Uterus (tissue), 3 donors: ENCODE measurements at regions not wholly inside any gene's neighbourhood (a gene's known extent, or its start where the extent isn't known, plus 50 kb on each side); places are given as distances from the start of the nearest gene placed in this dataset.

Experiments
- DNase-seq, 2 donors: peaks; one replicate each; pipeline ENCODE4 v3.0.0-alpha.2; 2019 to 2020
- H3K27ac ChIP-seq, 2 donors: fragments of 200-600 bp; sonication (generic); 1 replicate in 1 of 2; 2 replicates in 1 of 2; pipeline ENCODE4 v1.5.1; 2016 to 2018
- H3K27me3 ChIP-seq, 2 donors: fragments of 200-600 bp; sonication (generic); one replicate each; pipeline ENCODE4 v1.5.1; 2018 to 2019; ENCODE audit warnings: control low read depth in 1 of 2
- H3K36me3 ChIP-seq, 2 donors: fragments of 200-600 bp; sonication (generic); one replicate each; pipeline ENCODE4 v1.5.1; 2019; ENCODE audit warnings: control low read depth in 1 of 2
- H3K4me1 ChIP-seq, 2 donors: fragments of 200-600 bp; sonication (generic); one replicate each; pipeline ENCODE4 v1.5.1; 2018 to 2019; ENCODE audit warnings: control low read depth in 1 of 2
- H3K4me3 ChIP-seq, 2 donors: fragments of 200-600 bp; sonication (generic); 1 replicate in 1 of 2; 2 replicates in 1 of 2; pipeline ENCODE4 v1.5.1; 2018 to 2019; ENCODE audit warnings: mild to moderate bottlenecking in 1 of 2
- H3K9me3 ChIP-seq, 2 donors: fragments of 200-600 bp; sonication (generic); one replicate each; pipeline ENCODE4 v1.5.1; 2019; ENCODE audit warnings: control low read depth in 1 of 2
- POLR2A ChIP-seq, 2 donors: fragments of 450-650 bp; IDR thresholded peaks; one replicate each; pipeline ENCODE4 v1.6.1; 2016; ENCODE audit warnings: antibody characterized with exemption in 2 of 2, mild to moderate bottlenecking in 1 of 2, moderate library complexity in 1 of 2
- intact Hi-C: fragments of 100-400 bp; cut with DNase I; formaldehyde crosslinking; loops from one replicate; pipeline ENCODE4 v1.15.1; 2023; ENCODE audit warnings: low total_unique reads
- TF ChIP-seq, protein P1 (sequence below), 4 experiments: fragments of 200-600 bp in 2 of 4; fragments of 450-650 bp in 2 of 4; sonication (generic) in 2 of 4; IDR thresholded peaks; one replicate each; pipeline ENCODE4 v1.5.1; 2016 to 2019; ENCODE audit warnings: antibody characterized with exemption in 4 of 4, mild to moderate bottlenecking in 2 of 4, moderate library complexity in 1 of 4
- donor health status: DM: yes; HTN: yes; CAD: no.

- no peak overlapping the region for H3K4me3 ChIP-seq
- TF ChIP-seq, protein P1, sequence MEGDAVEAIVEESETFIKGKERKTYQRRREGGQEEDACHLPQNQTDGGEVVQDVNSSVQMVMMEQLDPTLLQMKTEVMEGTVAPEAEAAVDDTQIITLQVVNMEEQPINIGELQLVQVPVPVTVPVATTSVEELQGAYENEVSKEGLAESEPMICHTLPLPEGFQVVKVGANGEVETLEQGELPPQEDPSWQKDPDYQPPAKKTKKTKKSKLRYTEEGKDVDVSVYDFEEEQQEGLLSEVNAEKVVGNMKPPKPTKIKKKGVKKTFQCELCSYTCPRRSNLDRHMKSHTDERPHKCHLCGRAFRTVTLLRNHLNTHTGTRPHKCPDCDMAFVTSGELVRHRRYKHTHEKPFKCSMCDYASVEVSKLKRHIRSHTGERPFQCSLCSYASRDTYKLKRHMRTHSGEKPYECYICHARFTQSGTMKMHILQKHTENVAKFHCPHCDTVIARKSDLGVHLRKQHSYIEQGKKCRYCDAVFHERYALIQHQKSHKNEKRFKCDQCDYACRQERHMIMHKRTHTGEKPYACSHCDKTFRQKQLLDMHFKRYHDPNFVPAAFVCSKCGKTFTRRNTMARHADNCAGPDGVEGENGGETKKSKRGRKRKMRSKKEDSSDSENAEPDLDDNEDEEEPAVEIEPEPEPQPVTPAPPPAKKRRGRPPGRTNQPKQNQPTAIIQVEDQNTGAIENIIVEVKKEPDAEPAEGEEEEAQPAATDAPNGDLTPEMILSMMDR (IDR thresholded peaks at IDR 0.05): no peak
- intact Hi-C loops: no loop called here
- no peaks in the 10 kb centered on the region for H3K36me3 ChIP-seq
- no peaks in the 10 kb centered on the region for H3K27me3 ChIP-seq
- no peaks in the 10 kb centered on the region for H3K4me1 ChIP-seq
- no peaks in the 10 kb centered on the region for H3K9me3 ChIP-seq
- no peak overlapping the region for H3K27ac ChIP-seq
- DNase-seq: no peak
Observed at GRCh38 chr2:236787885-236788284, 218.3 kb downstream of the ACKR3 start.

GRCh38 chr2:236790963-236791362, 221.3 kb downstream of the ACKR3 start:
- H3K4me3 ChIP-seq: no peak overlapping the region
- H3K9me3 ChIP-seq: no peaks in the 10 kb centered on the region
- no peaks in the 10 kb centered on the region for H3K27me3 ChIP-seq
- no peak for DNase-seq
- H3K27ac ChIP-seq: no peak overlapping the region
- intact Hi-C loops: no loop called here
- TF ChIP-seq, protein P1 (IDR thresholded peaks at IDR 0.05): no peak
- TF ChIP-seq POLR2A (IDR thresholded peaks at IDR 0.05): no peak
- H3K4me1 ChIP-seq: no peaks in the 10 kb centered on the region
- H3K36me3 ChIP-seq: no peaks in the 10 kb centered on the region

GRCh38 chr2:236793023-236794011, 223.7 kb downstream of the ACKR3 start:
- no peak for DNase-seq
- H3K27me3 ChIP-seq: no peaks in the 10 kb centered on the region
- no peaks in the 10 kb centered on the region for H3K9me3 ChIP-seq
- intact Hi-C loops: no loop called here
- H3K36me3 ChIP-seq: no peaks in the 10 kb centered on the region
- no peaks in the 10 kb centered on the region for H3K4me1 ChIP-seq
- peak overlapping the region in 1 of 2 donors; percentile 3 for H3K27ac ChIP-seq
- TF ChIP-seq, protein P1 (IDR thresholded peaks at IDR 0.05): no peak
- no peak for TF ChIP-seq POLR2A (IDR thresholded peaks at IDR 0.05)
- no peak overlapping the region for H3K4me3 ChIP-seq

DNA sequence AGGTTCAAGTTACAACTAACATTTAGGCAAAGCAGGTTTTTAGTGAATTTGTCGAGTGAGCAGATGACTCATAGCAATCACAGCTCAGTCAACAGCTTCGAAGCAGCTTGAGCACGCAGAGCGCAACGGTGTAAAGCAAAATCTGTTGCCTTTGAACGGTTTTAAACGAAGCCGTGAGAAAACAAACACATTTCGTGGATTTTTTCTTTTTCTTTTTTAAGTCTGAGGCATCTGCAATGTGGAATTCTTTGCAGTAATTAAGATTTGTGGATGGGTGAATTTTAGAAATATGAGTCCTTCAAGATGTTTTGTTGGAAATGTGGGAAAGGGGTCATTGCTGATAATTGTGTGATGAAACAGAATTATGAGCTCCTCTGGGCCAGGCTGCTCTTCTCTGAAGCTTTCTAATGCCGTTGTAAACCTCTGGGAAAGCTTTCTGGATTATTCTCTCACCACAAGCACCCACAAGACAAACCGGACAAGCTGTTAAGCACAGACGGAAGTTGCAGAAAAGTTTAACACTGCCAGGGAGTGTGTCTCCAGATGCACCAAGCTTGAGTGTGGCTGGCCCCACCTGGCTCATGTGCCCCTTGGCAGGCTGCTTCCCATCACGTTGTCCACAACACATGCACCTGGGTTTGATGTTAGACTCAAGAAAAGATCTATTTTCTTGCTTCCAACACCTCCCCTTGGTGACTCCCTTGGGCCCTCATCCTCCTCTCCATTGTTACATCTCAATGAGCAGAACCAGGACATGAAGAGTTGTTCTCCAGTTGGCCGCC, 224.7 kb downstream of the ACKR3 start:
- no peak for TF ChIP-seq POLR2A (IDR thresholded peaks at IDR 0.05)
- TF ChIP-seq, protein P1 (IDR thresholded peaks at IDR 0.05): no peak
- H3K27me3 ChIP-seq: no peaks in the 10 kb centered on the region
- no peaks in the 10 kb centered on the region for H3K9me3 ChIP-seq
- no peak overlapping the region for H3K4me3 ChIP-seq
- no peaks in the 10 kb centered on the region for H3K4me1 ChIP-seq
- no peak for DNase-seq
- intact Hi-C loops: no loop called here
- H3K27ac ChIP-seq: peak overlapping the region; percentile 11 to 36
- no peaks in the 10 kb centered on the region for H3K36me3 ChIP-seq
